ENCODE measurements at regions not wholly inside any gene's neighbourhood (a gene's known extent, or its start where the extent isn't known, plus 50 kb on each side); places are given as distances from the start of the nearest gene placed in this dataset.

- DNase-seq: peak in 1 of 2 experiments; percentile 12
Measured at GRCh38 chr9:18077941-18078678, 395.8 kb upstream of the ADAMTSL1 start.

- DNase-seq: no peak
Measured at GRCh38 chr9:18092138-18092537, 381.8 kb upstream of the ADAMTSL1 start.

GRCh38 chr9:18106006-18106560 is 367.9 kb upstream of the ADAMTSL1 start:
- DNase-seq: no peak

GRCh38 chr9:18109675-18110074 is 364.3 kb upstream of the ADAMTSL1 start:
- no peak for DNase-seq

- no peak for DNase-seq
Measured at GRCh38 chr9:18111146-18111545, 362.8 kb upstream of the ADAMTSL1 start.

- no peak for DNase-seq
Measured at GRCh38 chr9:18114559-18115475, 359.1 kb upstream of the ADAMTSL1 start.

- DNase-seq: no peak
Measured at GRCh38 chr9:18118268-18118667, 355.7 kb upstream of the ADAMTSL1 start.

GRCh38 chr9:18122171-18122570 is 351.8 kb upstream of the ADAMTSL1 start:
- DNase-seq: peak; percentile 66 to 80

- no peak for DNase-seq
Measured at GRCh38 chr9:18124760-18125159, 349.2 kb upstream of the ADAMTSL1 start.

GRCh38 chr9:18126831-18127498 is 347.0 kb upstream of the ADAMTSL1 start:
- no peak for DNase-seq

GRCh38 chr9:18127499-18127875 is 346.5 kb upstream of the ADAMTSL1 start:
- DNase-seq: no peak

- DNase-seq: no peak
Measured at GRCh38 chr9:18129809-18130334, 344.1 kb upstream of the ADAMTSL1 start.

GRCh38 chr9:18136354-18136994 is 337.5 kb upstream of the ADAMTSL1 start:
- no peak for DNase-seq

- DNase-seq: no peak
Measured at GRCh38 chr9:18137815-18138214, 336.1 kb upstream of the ADAMTSL1 start.

- DNase-seq: no peak
Measured at GRCh38 chr9:18138656-18139055, 335.3 kb upstream of the ADAMTSL1 start.

GRCh38 chr9:18141681-18142080 is 332.3 kb upstream of the ADAMTSL1 start:
- DNase-seq: no peak

GRCh38 chr9:18143073-18143745 is 330.7 kb upstream of the ADAMTSL1 start:
- DNase-seq: peak in 1 of 2 experiments; percentile 0

GRCh38 chr9:18146329-18146728 is 327.6 kb upstream of the ADAMTSL1 start:
- no peak for DNase-seq

- DNase-seq: no peak
Measured at GRCh38 chr9:18149471-18150011, 324.4 kb upstream of the ADAMTSL1 start.

GRCh38 chr9:18154661-18155060 is 319.3 kb upstream of the ADAMTSL1 start:
- DNase-seq: no peak

- no peak for DNase-seq
Measured at GRCh38 chr9:18159254-18159653, 314.7 kb upstream of the ADAMTSL1 start.
